Activated naive CD8-positive, alpha-beta T cell treated with anti-CD3 and anti-CD28 coated beads, Interleukin-2, amount 10 ng/mL, durations not matched to agents 7 days and 5 days (primary cell): ENCODE measurements at regions not wholly inside any gene's neighbourhood (a gene's known extent, or its start where the extent isn't known, plus 50 kb on each side); places are given as distances from the start of the nearest gene placed in this dataset.

ENCODE experiments used
- ATAC-seq: fragments of 150-1000 bp; cut with Tn5 transposase; one replicate; pipeline ENCODE4 v1.10.0; 2021; ENCODE audit warnings: low read depth, moderate library complexity
- POLR2A ChIA-PET: fragments of 350-600 bp; sonication (Branson Sonifier 250); formaldehyde crosslinking; loops from one replicate; lab custom pipeline; 2021; ENCODE audit warnings: antibody characterized with exemption; lab: Charles Lee
- DNase-seq: peaks from one replicate; pipeline ENCODE4 v3.0.0; 2021
- H3K27ac Mint-ChIP-seq: one replicate; pipeline ENCODE4 v1.8.0; 2022; ENCODE audit warnings: mild to moderate bottlenecking, mixed read lengths
- H3K27me3 Mint-ChIP-seq: one replicate; pipeline ENCODE4 v1.8.0; 2022; ENCODE audit warnings: mild to moderate bottlenecking, moderate library complexity, mixed read lengths
- H3K36me3 Mint-ChIP-seq: one replicate; pipeline ENCODE4 v1.8.0; 2021; ENCODE audit warnings: mild to moderate bottlenecking, mixed read lengths
- H3K4me1 Mint-ChIP-seq: one replicate; pipeline ENCODE4 v1.8.0; 2021; ENCODE audit warnings: mixed read lengths
- H3K4me3 Mint-ChIP-seq: one replicate; pipeline ENCODE4 v1.8.0; 2022; ENCODE audit warnings: mild to moderate bottlenecking, moderate library complexity, mixed read lengths
- H3K9me3 Mint-ChIP-seq: one replicate; pipeline ENCODE4 v1.8.0; 2021; ENCODE audit warnings: mixed read lengths

- no peak overlapping the region for H3K27ac Mint-ChIP-seq
- peaks cover 15% of the 10 kb centered on the region for H3K27me3 Mint-ChIP-seq
- no peaks in the 10 kb centered on the region for H3K36me3 Mint-ChIP-seq
- no peak overlapping the region for H3K4me3 Mint-ChIP-seq
- H3K9me3 Mint-ChIP-seq, result no peaks in the 10 kb centered on the region
- ATAC-seq (no peak), DNase-seq (no peak)
- H3K4me1 Mint-ChIP-seq, result no peaks in the 10 kb centered on the region
- POLR2A ChIA-PET, result no interaction called here
These were observed 80.2 kb downstream of the FAM50B start for GRCh38 chr6:3929281-3929798.

- Mint-ChIP-seq H3K27ac (no peak overlapping the region), H3K4me3 (no peak overlapping the region), H3K36me3 (no peaks in the 10 kb centered on the region), H3K4me1 (no peaks in the 10 kb centered on the region), H3K9me3 (no peaks in the 10 kb centered on the region), H3K27me3 (peaks cover 23% of the 10 kb centered on the region)
- DNase-seq (no peak), ATAC-seq (no peak)
- POLR2A ChIA-PET, result no interaction called here
These were observed 88.3 kb downstream of the FAM50B start for GRCh38 chr6:3937438-3937837.

DNA sequence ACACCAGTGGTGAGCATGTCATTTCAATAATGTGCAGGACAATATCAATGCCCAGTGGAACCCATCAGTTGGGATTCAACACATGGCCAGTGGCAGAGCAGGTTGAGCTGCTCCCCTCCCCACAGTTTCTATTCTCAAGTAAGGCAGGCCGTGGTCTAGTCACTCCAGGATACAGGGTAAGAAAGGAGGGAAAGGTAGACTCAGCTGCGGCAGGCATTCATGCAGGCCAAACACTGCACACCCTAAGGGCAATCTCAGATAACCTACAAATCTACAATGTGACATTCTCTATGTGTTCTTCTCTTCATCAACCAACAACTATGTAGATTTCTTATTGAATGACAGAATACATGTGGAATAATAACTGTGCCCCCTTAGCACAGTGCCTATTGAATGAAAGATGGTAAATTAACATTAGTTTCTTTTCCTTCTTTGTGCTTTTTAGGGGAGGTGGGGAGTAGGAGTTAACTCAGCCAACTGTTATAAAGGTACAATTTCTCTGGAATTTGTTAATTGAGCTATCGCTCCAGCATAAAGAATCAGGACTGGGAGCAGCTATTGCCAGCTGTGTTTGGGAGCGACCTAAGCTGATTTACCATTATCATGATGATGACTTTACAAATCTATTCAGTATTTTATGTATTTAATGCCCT, 89.7 kb downstream of the FAM50B start:
- POLR2A ChIA-PET, result no interaction called here
- Mint-ChIP-seq H3K4me3 (no peak overlapping the region), H3K9me3 (no peaks in the 10 kb centered on the region), H3K4me1 (no peaks in the 10 kb centered on the region), H3K27me3 (peaks cover 26% of the 10 kb centered on the region), H3K36me3 (no peaks in the 10 kb centered on the region), H3K27ac (no peak overlapping the region)
- ATAC-seq (no peak), DNase-seq (no peak)

- Mint-ChIP-seq H3K9me3 (no peaks in the 10 kb centered on the region), H3K27ac (no peak overlapping the region), H3K36me3 (no peaks in the 10 kb centered on the region), H3K4me3 (no peak overlapping the region), H3K27me3 (peaks cover 26% of the 10 kb centered on the region), H3K4me1 (no peaks in the 10 kb centered on the region)
- ATAC-seq (no peak), DNase-seq (no peak)
- POLR2A ChIA-PET, result no interaction called here
These were observed 90.3 kb downstream of the FAM50B start for GRCh38 chr6:3939368-3939958.

GRCh38 chr6:3939964-3940363, 90.8 kb downstream of the FAM50B start:
- POLR2A ChIA-PET, result no interaction called here
- Mint-ChIP-seq H3K27me3 (peaks cover 26% of the 10 kb centered on the region), H3K4me3 (no peak overlapping the region), H3K4me1 (no peaks in the 10 kb centered on the region), H3K9me3 (no peaks in the 10 kb centered on the region), H3K36me3 (no peaks in the 10 kb centered on the region), H3K27ac (no peak overlapping the region)
- DNase-seq, result no peak
- no peak for ATAC-seq

- DNase-seq (no peak), ATAC-seq (no peak)
- H3K27me3 Mint-ChIP-seq, result peaks cover 29% of the 10 kb centered on the region
- H3K36me3 Mint-ChIP-seq, result no peaks in the 10 kb centered on the region
- no peaks in the 10 kb centered on the region for H3K4me1 Mint-ChIP-seq
- no peak overlapping the region for H3K27ac Mint-ChIP-seq
- H3K9me3 Mint-ChIP-seq, result no peaks in the 10 kb centered on the region
- H3K4me3 Mint-ChIP-seq, result no peak overlapping the region
- POLR2A ChIA-PET, result no interaction called here
These were observed 91.5 kb downstream of the FAM50B start for GRCh38 chr6:3940703-3941102.

GRCh38 chr6:3943331-3943765, 94.2 kb downstream of the FAM50B start:
- no peaks in the 10 kb centered on the region for H3K9me3 Mint-ChIP-seq
- H3K27ac Mint-ChIP-seq, result no peak overlapping the region
- no peaks in the 10 kb centered on the region for H3K4me1 Mint-ChIP-seq
- H3K27me3 Mint-ChIP-seq, result peaks cover 37% of the 10 kb centered on the region
- DNase-seq, result no peak
- ATAC-seq, result no peak
- H3K36me3 Mint-ChIP-seq, result no peaks in the 10 kb centered on the region
- POLR2A ChIA-PET, result no interaction called here
- H3K4me3 Mint-ChIP-seq, result no peak overlapping the region

- DNase-seq, result no peak
- Mint-ChIP-seq H3K27ac (no peak overlapping the region), H3K4me3 (no peak overlapping the region), H3K27me3 (peaks cover 41% of the 10 kb centered on the region), H3K36me3 (no peaks in the 10 kb centered on the region), H3K9me3 (no peaks in the 10 kb centered on the region), H3K4me1 (no peaks in the 10 kb centered on the region)
- no peak for ATAC-seq
- POLR2A ChIA-PET, result no interaction called here
These were observed 95.1 kb downstream of the FAM50B start for GRCh38 chr6:3944246-3944645.

DNA sequence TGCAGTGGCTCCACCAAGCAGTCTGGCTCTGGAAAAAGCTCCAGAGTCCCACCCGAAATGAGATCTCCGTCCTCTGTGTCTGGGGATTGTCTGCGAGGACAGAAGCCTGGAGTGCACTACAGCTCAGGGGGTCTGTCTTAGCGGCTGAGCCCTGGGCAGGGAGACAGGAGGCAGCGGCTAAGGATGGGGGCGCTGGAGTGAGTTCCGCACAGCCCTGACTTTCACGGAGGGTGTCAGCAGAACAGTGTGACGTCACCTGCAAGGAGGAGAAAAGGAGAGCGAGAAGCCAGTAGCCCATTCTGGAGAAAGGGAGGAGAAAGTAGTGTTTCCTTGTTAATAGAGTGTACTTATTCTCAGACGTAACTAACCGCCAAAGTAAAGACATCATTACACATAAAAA, 97.6 kb downstream of the FAM50B start:
- DNase-seq, result no peak
- H3K4me1 Mint-ChIP-seq, result no peaks in the 10 kb centered on the region
- peaks cover 48% of the 10 kb centered on the region for H3K27me3 Mint-ChIP-seq
- H3K4me3 Mint-ChIP-seq, result no peak overlapping the region
- no peak for ATAC-seq
- no peaks in the 10 kb centered on the region for H3K9me3 Mint-ChIP-seq
- H3K36me3 Mint-ChIP-seq, result no peaks in the 10 kb centered on the region
- no peak overlapping the region for H3K27ac Mint-ChIP-seq
- POLR2A ChIA-PET, result no interaction called here

DNA sequence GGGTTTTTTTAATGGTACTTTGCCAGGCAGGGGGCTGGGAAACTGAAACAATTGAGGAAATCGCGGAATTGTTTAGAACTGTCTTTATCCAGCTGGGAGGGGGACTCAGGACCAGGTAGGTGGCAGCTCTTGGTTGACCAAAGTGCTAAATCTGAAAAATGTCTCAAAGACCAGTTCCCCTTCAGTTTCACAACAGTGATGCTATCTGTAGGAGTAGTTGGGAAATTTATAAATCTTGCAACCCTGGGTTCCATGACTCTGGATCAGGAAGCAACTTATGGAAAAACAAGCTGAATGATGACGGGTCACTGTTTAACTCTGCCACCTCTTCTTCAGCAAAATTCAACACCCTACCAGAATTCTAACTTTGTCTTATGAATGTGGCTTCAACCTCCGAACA, 99.7 kb downstream of the FAM50B start:
- Mint-ChIP-seq H3K27me3 (peaks cover 47% of the 10 kb centered on the region), H3K36me3 (no peaks in the 10 kb centered on the region), H3K9me3 (no peaks in the 10 kb centered on the region), H3K27ac (no peak overlapping the region), H3K4me3 (no peak overlapping the region), H3K4me1 (no peaks in the 10 kb centered on the region)
- DNase-seq (no peak), ATAC-seq (no peak)
- POLR2A ChIA-PET, result no interaction called here

DNA sequence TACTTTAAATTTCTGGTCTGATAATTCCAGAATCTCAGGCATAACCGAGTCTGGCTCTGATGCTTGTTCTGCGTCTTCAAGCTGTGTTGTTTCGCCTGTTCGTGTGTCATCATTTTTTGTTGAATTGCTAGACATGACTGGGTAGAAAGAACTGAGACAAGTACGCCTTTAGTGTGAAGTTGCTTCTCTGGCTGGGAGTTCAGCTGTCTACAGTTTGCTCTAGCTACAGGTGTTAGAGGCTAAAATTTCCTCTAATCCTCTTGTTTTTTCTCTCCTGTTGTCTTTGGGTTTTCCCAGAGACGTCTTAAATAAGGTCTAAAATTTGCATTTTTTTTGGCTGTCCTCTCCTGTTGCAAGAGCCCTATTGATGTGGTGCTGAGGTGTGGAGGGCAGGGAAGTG, 100.3 kb downstream of the FAM50B start:
- H3K27me3 Mint-ChIP-seq, result peaks cover 53% of the 10 kb centered on the region
- POLR2A ChIA-PET, result no interaction called here
- ATAC-seq, result no peak
- no peak overlapping the region for H3K4me3 Mint-ChIP-seq
- no peak overlapping the region for H3K27ac Mint-ChIP-seq
- no peaks in the 10 kb centered on the region for H3K9me3 Mint-ChIP-seq
- H3K4me1 Mint-ChIP-seq, result no peaks in the 10 kb centered on the region
- DNase-seq, result no peak
- H3K36me3 Mint-ChIP-seq, result no peaks in the 10 kb centered on the region

- Mint-ChIP-seq H3K9me3 (peaks cover 7% of the 10 kb centered on the region), H3K4me3 (no peak overlapping the region), H3K4me1 (peaks cover 4% of the 10 kb centered on the region), H3K27me3 (peaks cover 22% of the 10 kb centered on the region), H3K36me3 (peaks cover 6% of the 10 kb centered on the region), H3K27ac (no peak overlapping the region)
- DNase-seq (no peak), ATAC-seq (no peak)
- POLR2A ChIA-PET, result no interaction called here
These were observed 106.9 kb downstream of the FAM50B start for GRCh38 chr6:3956054-3956453.

- H3K9me3 Mint-ChIP-seq, result peaks cover 7% of the 10 kb centered on the region
- H3K27ac Mint-ChIP-seq, result no peak overlapping the region
- H3K4me1 Mint-ChIP-seq, result peaks cover 4% of the 10 kb centered on the region
- H3K27me3 Mint-ChIP-seq, result peaks cover 17% of the 10 kb centered on the region
- ATAC-seq, result no peak
- DNase-seq, result no peak
- peaks cover 6% of the 10 kb centered on the region for H3K36me3 Mint-ChIP-seq
- H3K4me3 Mint-ChIP-seq, result no peak overlapping the region
- POLR2A ChIA-PET, result no interaction called here
These were observed 108.1 kb downstream of the FAM50B start for GRCh38 chr6:3957321-3957720.

- peaks cover 6% of the 10 kb centered on the region for H3K36me3 Mint-ChIP-seq
- H3K27ac Mint-ChIP-seq, result no peak overlapping the region
- POLR2A ChIA-PET, result no interaction called here
- H3K9me3 Mint-ChIP-seq, result peaks cover 7% of the 10 kb centered on the region
- H3K4me3 Mint-ChIP-seq, result no peak overlapping the region
- peaks cover 14% of the 10 kb centered on the region for H3K27me3 Mint-ChIP-seq
- H3K4me1 Mint-ChIP-seq, result peaks cover 4% of the 10 kb centered on the region
- ATAC-seq (no peak), DNase-seq (no peak)
These were observed 109.1 kb downstream of the FAM50B start for GRCh38 chr6:3958255-3958654.
